ENCODE measurements at regions not wholly inside any gene's neighbourhood (a gene's known extent, or its start where the extent isn't known, plus 50 kb on each side); places are given as distances from the start of the nearest gene placed in this dataset.

GRCh38 chr1:30381671-30382365 lies 341.6 kb downstream of the MATN1 start:
- Histone ChIP-seq H2AFZ (ENCODE audit: low read depth, low read length) (no peak overlapping the region), H3K4me3 (ENCODE audit: insufficient read depth, low read depth, low read length) (no peak overlapping the region), H4K20me1 (ENCODE audit: insufficient read depth, low read length) (no peaks in the 10 kb centered on the region), H3K4me1 (ENCODE audit: insufficient read depth, low read length) (peaks cover 18% of the 10 kb centered on the region), H3K36me3 (ENCODE audit: insufficient read depth, low read length) (no peaks in the 10 kb centered on the region), H3K27me3 (ENCODE audit: insufficient read depth, low read length) (peaks cover 8% of the 10 kb centered on the region), H3K79me2 (ENCODE audit: insufficient read depth, low read length) (no peaks in the 10 kb centered on the region), H3K9ac (ENCODE audit: low read length) (no peak overlapping the region), H3K4me2 (ENCODE audit: low read length) (no peak overlapping the region), H3K9me3 (ENCODE audit: insufficient read depth, low read depth, low read length) (no peaks in the 10 kb centered on the region), H3K27ac (ENCODE audit: low read depth, low read length) (no peak overlapping the region)
- Mint-ChIP-seq H3K27me3 (ENCODE audit: low read depth, unreplicated experiment) (peaks cover 46% of the 10 kb centered on the region), H3K36me3 (ENCODE audit: low read depth, unreplicated experiment) (no peaks in the 10 kb centered on the region), H3K9me3 (ENCODE audit: unreplicated experiment) (no peaks in the 10 kb centered on the region), H3K27ac (ENCODE audit: unreplicated experiment) (peak overlapping the region; percentile 15), H3K4me1 (ENCODE audit: low read depth, unreplicated experiment) (peaks cover 10% of the 10 kb centered on the region), H3K4me3 (ENCODE audit: unreplicated experiment) (no peak overlapping the region)
- no peak for FAIRE-seq
- DNase-seq (ENCODE audit: low read depth), result no peak
- TF ChIP-seq EZH2 (IDR thresholded peaks at IDR 0.05; ENCODE audit: insufficient read depth, low read length), result no peak
- no peak for TF ChIP-seq CTCF (IDR thresholded peaks at IDR 0.05; ENCODE audit: insufficient read depth, low read depth, low read length)

GRCh38 chr1:30381266-30381665 lies 342.1 kb downstream of the MATN1 start:
- Histone ChIP-seq H3K9me3 (ENCODE audit: insufficient read depth, low read depth, low read length) (no peaks in the 10 kb centered on the region), H3K27me3 (ENCODE audit: insufficient read depth, low read length) (peaks cover 8% of the 10 kb centered on the region), H3K36me3 (ENCODE audit: insufficient read depth, low read length) (no peaks in the 10 kb centered on the region), H3K4me1 (ENCODE audit: insufficient read depth, low read length) (peaks cover 18% of the 10 kb centered on the region), H3K4me2 (ENCODE audit: low read length) (no peak overlapping the region), H4K20me1 (ENCODE audit: insufficient read depth, low read length) (no peaks in the 10 kb centered on the region), H3K9ac (ENCODE audit: low read length) (no peak overlapping the region), H3K79me2 (ENCODE audit: insufficient read depth, low read length) (no peaks in the 10 kb centered on the region), H2AFZ (ENCODE audit: low read depth, low read length) (no peak overlapping the region), H3K4me3 (ENCODE audit: insufficient read depth, low read depth, low read length) (no peak overlapping the region), H3K27ac (ENCODE audit: low read depth, low read length) (no peak overlapping the region)
- peaks cover 51% of the 10 kb centered on the region for H3K27me3 Mint-ChIP-seq (ENCODE audit: low read depth, unreplicated experiment)
- DNase-seq (ENCODE audit: low read depth), result no peak
- H3K4me1 Mint-ChIP-seq (ENCODE audit: low read depth, unreplicated experiment), result peaks cover 10% of the 10 kb centered on the region
- no peak for FAIRE-seq
- no peak overlapping the region for H3K4me3 Mint-ChIP-seq (ENCODE audit: unreplicated experiment)
- TF ChIP-seq CTCF (IDR thresholded peaks at IDR 0.05; ENCODE audit: insufficient read depth, low read depth, low read length), result no peak
- TF ChIP-seq EZH2 (IDR thresholded peaks at IDR 0.05; ENCODE audit: insufficient read depth, low read length), result no peak
- H3K9me3 Mint-ChIP-seq (ENCODE audit: unreplicated experiment), result no peaks in the 10 kb centered on the region
- no peaks in the 10 kb centered on the region for H3K36me3 Mint-ChIP-seq (ENCODE audit: low read depth, unreplicated experiment)
- no peak overlapping the region for H3K27ac Mint-ChIP-seq (ENCODE audit: unreplicated experiment)

GRCh38 chr1:30380625-30380984 lies 342.8 kb downstream of the MATN1 start:
- DNase-seq (ENCODE audit: low read depth), result no peak
- no peaks in the 10 kb centered on the region for H3K9me3 Mint-ChIP-seq (ENCODE audit: unreplicated experiment)
- no peak overlapping the region for H3K4me2 ChIP-seq (ENCODE audit: low read length)
- H3K27ac ChIP-seq (ENCODE audit: low read depth, low read length), result no peak overlapping the region
- H3K27ac Mint-ChIP-seq (ENCODE audit: unreplicated experiment), result no peak overlapping the region
- H3K36me3 ChIP-seq (ENCODE audit: insufficient read depth, low read length), result no peaks in the 10 kb centered on the region
- H3K4me3 Mint-ChIP-seq (ENCODE audit: unreplicated experiment), result no peak overlapping the region
- H3K4me1 Mint-ChIP-seq (ENCODE audit: low read depth, unreplicated experiment), result peaks cover 10% of the 10 kb centered on the region
- H3K4me1 ChIP-seq (ENCODE audit: insufficient read depth, low read length), result peaks cover 18% of the 10 kb centered on the region
- FAIRE-seq, result no peak
- no peak overlapping the region for H3K9ac ChIP-seq (ENCODE audit: low read length)
- peaks cover 53% of the 10 kb centered on the region for H3K27me3 Mint-ChIP-seq (ENCODE audit: low read depth, unreplicated experiment)
- H3K27me3 ChIP-seq (ENCODE audit: insufficient read depth, low read length), result peaks cover 8% of the 10 kb centered on the region
- H3K9me3 ChIP-seq (ENCODE audit: insufficient read depth, low read depth, low read length), result no peaks in the 10 kb centered on the region
- TF ChIP-seq CTCF (IDR thresholded peaks at IDR 0.05; ENCODE audit: insufficient read depth, low read depth, low read length) (no peak), EZH2 (IDR thresholded peaks at IDR 0.05; ENCODE audit: insufficient read depth, low read length) (no peak)
- no peak overlapping the region for H3K4me3 ChIP-seq (ENCODE audit: insufficient read depth, low read depth, low read length)
- H2AFZ ChIP-seq (ENCODE audit: low read depth, low read length), result no peak overlapping the region
- H4K20me1 ChIP-seq (ENCODE audit: insufficient read depth, low read length), result no peaks in the 10 kb centered on the region
- H3K36me3 Mint-ChIP-seq (ENCODE audit: low read depth, unreplicated experiment), result no peaks in the 10 kb centered on the region
- H3K79me2 ChIP-seq (ENCODE audit: insufficient read depth, low read length), result no peaks in the 10 kb centered on the region
